GM12872 (cell line): ENCODE measurements at regions not wholly inside any gene's neighbourhood (a gene's known extent, or its start where the extent isn't known, plus 50 kb on each side); places are given as distances from the start of the nearest gene placed in this dataset.

Experiments
- TF ChIP-seq, protein P1 (sequence below): IDR thresholded peaks from 3 replicates; pipeline ENCODE4 v1.5.1; 2011; ENCODE audit warnings: low read depth, mild to moderate bottlenecking, low read length, moderate library complexity; ENCODE audit not compliant: insufficient read depth

DNA sequence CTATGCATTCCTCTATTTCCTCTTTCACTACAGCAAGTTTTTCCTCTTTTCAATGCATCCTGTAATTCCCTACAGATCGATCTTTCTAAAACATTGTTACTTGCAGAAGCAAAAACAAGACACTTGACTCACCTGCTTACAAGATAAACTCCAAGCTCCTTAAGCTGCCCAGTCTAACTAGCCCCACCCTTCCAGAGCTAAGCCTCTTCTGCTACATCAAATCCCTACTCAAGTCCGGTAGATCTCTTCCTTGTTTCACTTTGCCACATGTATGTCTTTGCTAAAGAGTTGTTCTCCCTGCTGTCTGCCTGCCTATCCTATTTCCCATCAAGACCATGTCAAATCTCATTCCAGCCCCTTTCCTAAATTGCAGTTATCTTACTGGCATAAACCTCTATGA, 724.8 kb downstream of the C12orf50 start:
- TF ChIP-seq, protein P1, sequence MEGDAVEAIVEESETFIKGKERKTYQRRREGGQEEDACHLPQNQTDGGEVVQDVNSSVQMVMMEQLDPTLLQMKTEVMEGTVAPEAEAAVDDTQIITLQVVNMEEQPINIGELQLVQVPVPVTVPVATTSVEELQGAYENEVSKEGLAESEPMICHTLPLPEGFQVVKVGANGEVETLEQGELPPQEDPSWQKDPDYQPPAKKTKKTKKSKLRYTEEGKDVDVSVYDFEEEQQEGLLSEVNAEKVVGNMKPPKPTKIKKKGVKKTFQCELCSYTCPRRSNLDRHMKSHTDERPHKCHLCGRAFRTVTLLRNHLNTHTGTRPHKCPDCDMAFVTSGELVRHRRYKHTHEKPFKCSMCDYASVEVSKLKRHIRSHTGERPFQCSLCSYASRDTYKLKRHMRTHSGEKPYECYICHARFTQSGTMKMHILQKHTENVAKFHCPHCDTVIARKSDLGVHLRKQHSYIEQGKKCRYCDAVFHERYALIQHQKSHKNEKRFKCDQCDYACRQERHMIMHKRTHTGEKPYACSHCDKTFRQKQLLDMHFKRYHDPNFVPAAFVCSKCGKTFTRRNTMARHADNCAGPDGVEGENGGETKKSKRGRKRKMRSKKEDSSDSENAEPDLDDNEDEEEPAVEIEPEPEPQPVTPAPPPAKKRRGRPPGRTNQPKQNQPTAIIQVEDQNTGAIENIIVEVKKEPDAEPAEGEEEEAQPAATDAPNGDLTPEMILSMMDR = no peak

- TF ChIP-seq, protein P1 = no peak
Measured at GRCh38 chr12:87303396-87304012, 725.7 kb downstream of the C12orf50 start.

DNA sequence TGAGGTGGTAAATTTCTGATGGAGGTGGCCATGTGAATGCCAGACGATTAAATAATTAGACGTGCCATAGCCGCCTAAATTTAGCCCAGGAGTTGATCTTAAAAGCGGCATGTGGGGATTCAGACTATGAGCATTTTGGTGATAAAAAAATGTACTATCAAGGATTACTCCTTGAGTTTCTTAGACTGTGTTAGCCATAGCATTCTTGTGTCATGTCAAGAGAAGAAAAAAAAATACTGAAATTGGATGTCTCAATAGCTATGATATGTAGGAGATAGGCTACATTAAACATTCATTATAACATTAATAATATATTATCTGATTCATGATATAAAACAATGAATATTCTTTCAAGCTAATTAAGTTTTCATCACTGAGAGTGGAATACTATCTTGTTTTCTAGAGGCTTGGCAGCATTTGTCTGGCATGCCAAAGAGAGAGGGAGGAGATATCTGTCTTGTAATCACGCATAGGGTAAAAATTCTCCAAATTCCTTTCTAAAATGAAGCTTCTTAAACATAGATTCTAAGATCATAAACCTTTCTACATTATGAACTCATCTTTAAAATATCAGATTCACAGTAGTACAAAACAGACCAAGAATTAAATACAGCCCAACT, 727.0 kb downstream of the C12orf50 start:
- TF ChIP-seq, protein P1 = no peak

DNA sequence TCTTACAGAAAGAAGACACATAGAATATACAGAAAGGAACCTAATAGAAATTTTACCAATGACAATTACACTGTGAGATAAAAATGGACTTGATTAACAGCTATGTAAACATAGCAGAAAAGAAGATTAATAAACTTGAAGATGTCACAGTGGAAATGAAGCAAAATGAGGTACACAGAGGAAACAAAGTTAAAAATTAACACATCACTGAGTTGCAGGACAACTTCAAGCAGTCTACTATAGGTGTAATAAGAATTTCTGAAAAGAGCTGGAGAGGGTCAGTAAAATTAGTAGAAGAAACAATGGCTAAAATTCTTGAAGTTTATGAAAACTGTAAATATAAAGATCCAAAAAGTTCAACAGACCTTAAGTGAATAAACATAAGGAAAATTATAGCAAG, 738.7 kb downstream of the C12orf50 start:
- TF ChIP-seq, protein P1 = no peak

- TF ChIP-seq, protein P1 = no peak
Measured at GRCh38 chr12:87283886-87284285, 745.3 kb downstream of the C12orf50 start.

GRCh38 chr12:87283111-87283510, 746.1 kb downstream of the C12orf50 start:
- TF ChIP-seq, protein P1 = no peak

DNA sequence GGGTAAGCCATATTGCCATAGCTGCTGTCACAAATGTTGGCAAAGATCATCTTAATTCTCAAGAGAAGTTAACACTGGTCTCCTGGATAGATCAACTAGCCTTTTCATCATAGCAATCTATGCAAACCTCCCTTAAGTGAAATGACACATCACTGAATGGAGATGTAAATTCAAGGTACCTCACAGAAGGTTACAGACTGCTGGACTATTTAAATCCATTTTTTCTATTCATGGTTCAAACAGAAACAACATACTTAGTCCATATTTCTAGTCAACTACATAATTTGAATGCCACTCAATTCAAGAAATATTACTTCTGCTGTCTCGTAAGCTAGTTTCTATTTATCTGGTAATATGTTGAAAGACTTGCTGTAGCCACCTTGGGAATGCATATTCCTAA, 748.3 kb downstream of the C12orf50 start:
- TF ChIP-seq, protein P1 = no peak
